ENCODE measurements at regions not wholly inside any gene's neighbourhood (a gene's known extent, or its start where the extent isn't known, plus 50 kb on each side); places are given as distances from the start of the nearest gene placed in this dataset.

DNA sequence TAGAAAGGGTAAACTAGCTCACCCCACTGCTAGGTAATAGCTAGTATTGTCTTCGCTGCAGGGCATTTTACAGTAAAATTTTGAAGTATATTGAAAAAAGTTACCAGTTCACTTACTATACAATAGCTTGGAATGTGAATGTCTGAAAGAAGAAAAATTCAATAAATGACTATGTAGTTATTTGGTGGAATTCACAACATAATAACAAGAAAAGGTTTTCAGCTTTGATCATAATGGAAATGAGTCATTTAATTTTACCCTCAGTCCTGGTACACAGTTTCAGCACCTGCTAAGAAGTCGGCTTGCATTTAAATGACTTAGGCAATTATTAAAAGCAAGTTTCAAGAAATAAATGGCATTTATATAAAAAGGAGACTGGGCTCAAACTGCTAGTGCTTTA lies 90.4 kb downstream of the NUP35 start:
- no peak for DNase-seq (ENCODE audit: low spot score)

DNA sequence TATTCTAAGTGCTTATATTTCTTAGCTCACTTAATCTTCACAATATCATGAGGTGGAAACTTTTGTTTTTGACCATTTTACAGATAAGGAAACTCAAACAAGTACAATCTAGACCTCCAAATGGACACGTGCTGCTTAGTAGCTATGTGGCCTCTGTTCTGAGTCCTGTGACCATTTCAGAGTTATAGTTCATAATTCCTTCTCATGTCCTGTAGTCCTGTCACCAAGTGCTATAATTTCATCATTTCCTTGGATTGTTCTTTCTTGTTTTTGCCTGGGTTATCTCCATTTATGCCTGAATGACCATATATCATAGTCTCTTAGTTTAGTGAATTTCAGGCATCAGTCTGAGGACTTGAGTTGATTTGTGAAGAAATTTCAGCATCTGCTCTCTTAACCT lies 91.7 kb downstream of the NUP35 start:
- DNase-seq (ENCODE audit: low spot score): no peak

DNA sequence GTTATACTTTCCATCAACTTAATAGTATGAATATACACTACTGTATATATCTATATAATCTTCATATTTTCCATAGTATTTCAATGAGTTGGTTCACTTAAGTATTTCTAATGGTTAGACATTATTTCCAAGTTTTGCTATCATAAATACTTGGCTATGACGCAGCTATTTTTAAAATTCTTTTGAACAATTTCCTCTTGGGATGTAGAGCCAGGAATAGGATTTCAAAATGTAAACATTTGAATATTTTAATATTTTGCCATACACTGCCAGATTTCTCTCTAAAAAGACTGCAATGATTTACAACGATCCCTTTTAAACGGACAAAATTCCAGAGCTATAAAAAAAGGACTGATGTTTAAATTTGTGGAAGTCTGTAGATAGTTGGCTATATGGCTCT lies 95.6 kb downstream of the NUP35 start:
- no peak for DNase-seq (ENCODE audit: low spot score)

DNA sequence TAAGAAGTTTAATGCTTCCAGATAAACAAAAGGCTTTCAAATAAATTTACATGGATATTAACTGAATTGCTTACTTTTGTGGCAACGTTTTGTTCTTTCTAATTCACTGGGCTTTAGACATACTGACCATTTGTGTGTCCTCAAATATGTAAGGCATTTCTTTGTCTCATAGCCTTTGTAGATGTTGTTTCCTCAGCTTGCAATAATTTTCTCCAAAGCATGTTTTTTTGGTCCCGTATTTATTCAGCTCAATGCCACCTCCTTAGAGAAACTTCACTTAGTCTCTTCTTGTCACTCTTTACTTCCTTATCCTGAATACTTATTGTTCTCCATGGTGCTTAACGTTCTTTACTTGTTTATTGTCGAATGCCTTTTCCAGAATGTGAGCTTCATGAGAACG lies 98.5 kb downstream of the NUP35 start:
- DNase-seq (ENCODE audit: low spot score): no peak

DNA sequence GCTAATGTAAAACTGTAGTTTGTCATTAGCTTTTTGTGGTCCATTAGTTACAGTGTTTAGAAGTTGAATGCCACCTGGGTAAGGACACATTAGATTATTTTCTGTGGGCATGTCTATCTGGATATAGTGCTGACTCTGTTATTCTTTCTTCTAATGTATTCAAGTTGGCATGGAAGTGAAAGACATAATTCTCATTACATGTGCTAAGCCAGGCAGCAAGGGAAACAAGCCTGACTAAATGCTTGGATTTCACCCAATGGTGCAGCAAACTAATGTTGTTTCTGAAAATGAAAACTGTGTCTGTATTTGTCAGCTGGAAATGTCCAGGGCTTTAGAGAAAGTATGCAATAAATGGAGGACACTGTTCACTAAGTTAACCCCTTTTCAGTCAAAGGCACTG lies 100.7 kb downstream of the NUP35 start:
- DNase-seq (ENCODE audit: low spot score): no peak

DNA sequence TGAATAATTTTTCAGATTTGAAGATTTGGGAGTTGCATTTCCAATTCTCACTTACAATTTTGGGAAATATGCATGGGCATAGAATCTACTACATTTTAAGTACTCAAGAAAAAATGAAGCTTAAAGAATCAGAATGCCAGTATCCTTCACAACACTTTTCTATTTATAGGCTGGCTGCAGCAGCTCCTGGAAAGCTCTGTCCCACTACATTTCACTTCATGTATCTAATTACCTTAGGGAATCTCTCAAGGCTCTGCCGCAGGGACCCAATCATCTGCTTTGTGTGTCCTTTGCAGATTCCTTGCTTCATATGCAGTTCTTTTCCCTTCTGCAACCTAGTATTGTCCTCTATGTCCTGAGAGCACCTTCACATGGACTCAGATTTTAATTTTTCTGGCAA lies 102.9 kb downstream of the NUP35 start:
- no peak for DNase-seq (ENCODE audit: low spot score)

DNA sequence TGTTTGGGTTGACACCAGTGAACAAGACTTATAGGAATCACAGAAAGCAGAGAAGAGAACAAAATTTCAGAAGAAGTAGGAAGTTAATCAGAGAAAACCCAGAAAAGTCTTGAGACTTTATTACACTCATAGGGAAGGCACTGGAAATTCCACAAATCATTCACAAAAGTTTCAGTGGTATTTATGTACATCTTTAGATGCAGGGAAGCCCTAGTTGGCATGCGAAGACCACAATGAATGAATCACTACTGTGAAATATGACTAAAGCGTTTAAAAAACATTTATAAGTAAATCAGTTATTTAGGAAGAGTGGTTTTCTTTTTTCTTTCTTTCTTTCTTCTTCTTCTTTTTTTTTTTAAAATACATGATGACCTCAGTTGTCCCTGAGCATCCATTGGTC lies 105.1 kb downstream of the NUP35 start:
- no peak for DNase-seq (ENCODE audit: low spot score)

DNA sequence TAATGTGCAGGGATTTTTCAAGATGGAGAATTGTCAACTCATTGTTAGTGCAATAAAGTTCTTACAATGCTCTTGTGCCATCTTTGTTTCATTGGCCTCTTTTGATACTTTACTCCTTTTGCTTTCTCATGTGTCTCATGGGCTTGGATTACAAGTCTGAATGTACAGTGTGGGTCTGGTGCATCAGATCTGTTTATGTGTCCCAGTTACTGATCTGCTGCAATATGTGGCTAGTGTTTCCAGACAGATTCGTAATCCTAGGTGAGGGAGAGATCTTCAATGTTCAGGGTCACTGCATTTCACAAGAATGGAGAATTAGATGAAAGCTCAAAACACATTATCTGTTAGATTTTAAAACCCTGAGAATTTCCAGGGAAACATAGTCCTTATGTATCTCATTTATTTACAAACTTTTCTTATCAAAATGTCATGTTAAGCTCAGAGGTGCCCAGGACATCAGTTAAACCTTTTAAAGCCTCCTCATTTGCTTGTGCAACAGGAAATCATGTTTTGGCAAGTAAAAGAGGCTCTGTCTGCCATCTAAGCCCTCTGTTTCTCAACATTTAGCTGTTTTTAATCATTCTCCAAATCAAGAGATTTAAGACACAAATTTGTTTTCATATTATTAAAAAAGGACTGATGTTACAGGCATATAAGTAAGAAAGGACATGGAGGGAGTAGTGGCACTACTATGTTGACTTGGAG lies 108.1 kb downstream of the NUP35 start:
- DNase-seq (ENCODE audit: low spot score): no peak

DNA sequence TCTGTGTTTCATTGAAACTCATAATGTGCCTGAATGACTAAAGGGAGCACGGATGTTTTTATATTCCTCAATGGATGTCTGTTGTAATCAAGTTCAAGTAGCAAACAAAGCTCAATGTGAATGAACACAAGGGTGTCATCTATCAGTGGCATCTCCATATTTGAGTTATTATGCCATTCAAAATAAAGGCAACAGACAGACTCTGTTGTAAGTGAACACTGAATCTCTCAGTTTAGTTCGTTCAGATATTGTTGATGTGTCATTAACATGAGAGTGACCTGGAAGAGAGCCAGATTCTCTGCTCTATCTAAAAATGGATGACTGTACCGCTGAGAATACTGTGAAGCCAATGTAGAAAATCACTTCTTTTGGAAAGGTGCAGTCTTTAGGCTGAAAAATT lies 118.7 kb downstream of the NUP35 start:
- no peak for DNase-seq (ENCODE audit: low spot score)

DNA sequence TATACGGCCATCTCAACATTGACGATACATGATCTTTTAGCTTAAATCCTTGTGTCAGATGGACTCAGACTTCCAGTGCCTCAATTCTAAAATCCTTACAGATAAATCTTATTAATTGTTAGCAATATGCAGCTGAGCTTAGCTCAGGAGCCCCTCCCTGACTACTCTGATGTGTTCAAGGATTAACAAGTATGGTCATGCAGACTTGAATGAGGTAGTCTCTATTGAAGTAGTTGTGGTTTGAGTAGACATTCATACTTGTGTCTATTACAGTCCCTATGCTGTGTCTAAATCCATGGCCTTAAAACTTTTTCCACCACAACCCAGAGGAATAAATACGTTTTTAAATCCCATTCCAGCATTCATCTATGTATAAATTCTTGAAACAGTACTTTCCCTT lies 119.5 kb downstream of the NUP35 start:
- DNase-seq (ENCODE audit: low spot score): no peak

DNA sequence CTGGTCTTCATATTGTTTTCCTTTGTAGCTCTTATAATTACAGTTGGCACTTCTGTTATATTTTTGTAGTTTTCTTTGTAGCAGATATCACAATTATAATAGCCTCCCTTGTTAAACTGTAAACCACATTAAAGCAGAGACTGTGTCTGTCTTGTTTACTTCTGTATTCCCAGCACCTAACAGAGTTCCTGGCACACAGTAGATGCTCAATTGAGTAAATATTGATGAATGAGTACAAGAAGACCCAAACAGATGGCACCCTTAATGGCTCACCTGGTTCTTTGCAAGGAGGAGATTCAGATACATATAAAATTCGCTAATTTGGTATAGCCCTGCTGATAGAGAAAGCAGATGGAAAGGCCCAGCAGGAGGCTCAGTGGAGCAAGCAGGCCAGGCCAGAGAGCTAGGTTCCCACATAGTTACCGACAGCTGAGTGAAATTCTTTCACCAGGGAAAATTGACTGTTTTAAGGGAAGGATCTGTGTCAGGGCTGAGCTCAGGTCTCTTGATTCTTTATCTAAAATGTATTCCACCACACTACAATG lies 120.1 kb downstream of the NUP35 start:
- DNase-seq (ENCODE audit: low spot score): peak; percentile 95

DNA sequence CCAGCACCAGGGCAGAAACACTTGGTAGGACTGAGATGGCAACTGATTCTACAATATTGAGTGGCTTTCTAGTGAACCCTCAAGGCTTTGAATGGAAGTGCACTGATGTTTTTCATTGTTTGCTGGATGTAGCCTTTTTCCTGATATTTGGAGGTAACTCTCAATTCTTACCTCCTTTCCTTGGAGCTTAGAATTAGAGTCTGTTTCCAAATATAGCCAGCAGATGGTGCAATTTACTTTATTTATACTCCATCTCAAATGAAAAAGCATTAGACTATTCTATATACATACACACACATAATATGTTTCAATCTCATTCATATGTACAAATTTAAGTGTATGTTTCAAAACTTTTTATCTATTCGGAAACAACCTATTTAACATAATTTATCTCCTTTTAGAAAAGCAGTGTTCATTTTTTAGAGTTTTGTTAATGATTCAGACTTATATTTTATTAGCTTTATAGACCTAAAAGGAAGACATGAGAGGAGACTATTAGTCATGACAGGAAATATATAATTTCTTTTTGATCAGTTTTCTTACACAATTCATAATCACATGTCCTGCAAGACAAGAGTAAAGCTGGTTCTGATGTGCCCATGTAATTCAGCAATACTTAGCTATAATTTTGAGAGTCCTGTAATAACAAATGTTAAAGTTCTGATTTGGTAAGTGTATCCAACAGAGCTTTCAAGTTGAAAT lies 124.8 kb downstream of the NUP35 start:
- DNase-seq (ENCODE audit: low spot score): peak; percentile 68

DNA sequence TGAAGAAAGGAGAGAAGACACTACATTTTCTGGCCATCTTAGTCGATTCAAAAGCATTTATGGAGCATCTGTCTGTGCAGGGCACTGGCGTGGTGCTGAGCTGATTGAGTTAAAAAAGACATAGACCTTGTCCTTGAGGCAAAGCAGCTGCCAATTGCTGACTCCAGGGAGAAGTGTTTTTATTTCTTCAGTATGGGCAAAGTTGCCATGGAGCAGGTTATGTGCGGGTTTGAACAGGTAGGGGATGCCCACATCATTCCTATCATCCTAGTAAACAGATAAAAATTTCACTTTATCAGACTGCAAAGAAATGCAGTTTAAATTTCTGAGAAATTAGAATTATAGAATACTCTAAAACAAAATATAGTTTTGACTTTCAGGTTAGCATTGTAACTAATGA lies 125.8 kb downstream of the NUP35 start:
- DNase-seq (ENCODE audit: low spot score): no peak

DNA sequence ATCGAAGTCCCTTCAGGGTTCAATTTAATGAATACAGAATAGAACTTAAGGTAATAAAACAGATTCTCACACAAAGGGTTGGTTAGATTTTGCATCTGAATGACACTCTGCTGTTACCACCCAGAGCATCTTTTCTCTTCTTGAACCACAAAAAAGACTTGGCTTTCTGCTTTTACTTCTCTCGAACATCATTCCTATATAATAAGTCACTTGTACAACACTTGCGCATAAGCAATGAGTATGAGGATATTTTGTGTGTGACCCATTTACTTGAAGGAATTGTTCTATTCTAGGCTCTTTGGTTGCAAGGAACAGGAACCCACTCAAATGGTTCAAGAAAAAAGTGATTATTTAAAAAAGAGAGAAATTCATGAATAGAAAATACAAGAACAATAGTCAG lies 126.2 kb downstream of the NUP35 start:
- DNase-seq (ENCODE audit: low spot score): no peak

DNA sequence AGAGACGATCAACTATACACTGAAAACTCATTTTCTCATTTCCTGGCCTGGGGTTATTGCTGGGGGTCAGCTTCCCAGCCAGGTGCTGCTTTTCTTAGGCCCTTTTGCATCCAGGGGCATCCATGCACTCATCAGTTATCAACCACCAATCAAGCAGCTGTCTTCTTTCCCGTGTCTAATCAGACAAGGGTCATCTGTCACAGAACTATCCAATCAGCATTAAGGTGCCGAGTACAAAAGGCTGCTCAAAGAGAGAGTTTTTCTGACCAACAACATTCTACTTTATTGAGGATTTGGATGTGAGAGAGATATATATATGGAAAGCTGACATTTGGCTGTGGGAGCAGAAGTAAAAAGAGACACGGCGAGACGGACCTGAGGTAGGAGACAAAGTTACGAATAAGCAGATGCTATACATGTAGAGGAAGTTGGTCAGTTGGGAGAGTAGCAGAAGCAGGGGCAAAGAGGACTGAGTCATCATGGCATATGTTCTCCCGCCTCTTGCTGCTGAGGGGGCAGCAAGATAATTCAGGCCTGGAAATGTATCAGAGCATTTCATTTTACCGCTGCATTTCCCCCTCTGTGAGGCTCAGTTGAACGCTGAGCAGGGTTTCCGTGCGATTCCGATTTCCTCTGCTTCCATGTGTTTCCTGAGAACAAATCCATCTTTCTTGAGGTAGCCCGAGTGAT lies 129.3 kb downstream of the NUP35 start:
- no peak for DNase-seq (ENCODE audit: low spot score)

DNA sequence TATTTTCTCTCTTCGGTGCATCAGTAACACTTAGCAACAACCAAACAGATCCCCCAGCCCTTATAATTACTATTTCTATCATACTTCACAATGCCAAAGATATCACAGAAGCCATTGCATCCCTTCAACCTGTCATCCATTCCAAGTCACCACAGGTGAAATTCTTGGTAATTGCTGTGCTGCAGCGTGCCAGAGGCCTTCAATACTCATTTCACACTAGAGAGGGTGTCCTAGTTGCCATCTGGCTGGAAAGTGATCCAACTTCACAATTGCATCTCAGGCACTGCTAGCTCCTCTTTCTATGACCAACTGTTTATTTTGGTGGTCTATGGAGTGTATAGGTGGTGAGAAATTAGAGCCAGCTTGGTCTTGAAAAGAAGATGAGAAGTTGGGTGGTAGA lies 131.2 kb downstream of the NUP35 start:
- peak; percentile 93 for DNase-seq (ENCODE audit: low spot score)

DNA sequence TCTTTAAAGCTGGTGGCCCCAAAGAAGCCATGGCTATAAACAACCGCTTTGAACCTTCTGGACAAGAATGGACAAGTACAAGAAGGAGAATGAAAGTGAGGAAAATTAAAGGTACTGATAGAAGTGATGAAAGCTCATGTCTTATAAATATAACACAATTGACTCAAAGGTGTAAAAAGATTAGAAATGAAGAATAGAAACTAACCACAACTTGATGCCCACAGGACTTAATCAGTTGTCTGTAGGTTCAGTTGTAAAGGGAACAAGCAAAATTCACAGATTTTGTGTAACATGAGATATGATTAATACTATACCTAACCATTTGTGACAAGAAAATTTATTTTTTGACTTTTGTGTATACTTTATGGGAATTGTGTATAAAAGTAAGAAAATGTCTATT lies 135.7 kb downstream of the NUP35 start:
- DNase-seq (ENCODE audit: low spot score): no peak

DNA sequence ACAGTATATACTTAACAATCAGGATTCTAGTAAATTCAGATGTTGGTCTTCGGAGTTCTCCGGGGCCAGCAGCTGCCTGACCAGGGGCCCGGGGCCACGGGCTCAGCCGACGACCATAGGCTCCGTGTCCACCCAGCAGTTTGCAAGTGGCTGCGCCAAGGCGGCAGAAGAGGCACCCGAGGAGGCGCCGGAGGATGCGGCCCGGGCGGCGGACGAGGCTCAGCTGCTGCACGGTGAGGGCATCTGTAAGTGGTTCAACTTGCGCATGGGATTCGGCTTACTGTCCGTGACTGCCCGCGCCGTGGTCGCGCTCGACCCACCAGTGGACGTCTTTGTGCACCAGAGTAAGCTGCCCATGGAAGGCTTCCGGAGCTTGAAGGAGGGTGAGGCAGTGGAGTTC lies 136.3 kb downstream of the NUP35 start:
- DNase-seq (ENCODE audit: low spot score): no peak

DNA sequence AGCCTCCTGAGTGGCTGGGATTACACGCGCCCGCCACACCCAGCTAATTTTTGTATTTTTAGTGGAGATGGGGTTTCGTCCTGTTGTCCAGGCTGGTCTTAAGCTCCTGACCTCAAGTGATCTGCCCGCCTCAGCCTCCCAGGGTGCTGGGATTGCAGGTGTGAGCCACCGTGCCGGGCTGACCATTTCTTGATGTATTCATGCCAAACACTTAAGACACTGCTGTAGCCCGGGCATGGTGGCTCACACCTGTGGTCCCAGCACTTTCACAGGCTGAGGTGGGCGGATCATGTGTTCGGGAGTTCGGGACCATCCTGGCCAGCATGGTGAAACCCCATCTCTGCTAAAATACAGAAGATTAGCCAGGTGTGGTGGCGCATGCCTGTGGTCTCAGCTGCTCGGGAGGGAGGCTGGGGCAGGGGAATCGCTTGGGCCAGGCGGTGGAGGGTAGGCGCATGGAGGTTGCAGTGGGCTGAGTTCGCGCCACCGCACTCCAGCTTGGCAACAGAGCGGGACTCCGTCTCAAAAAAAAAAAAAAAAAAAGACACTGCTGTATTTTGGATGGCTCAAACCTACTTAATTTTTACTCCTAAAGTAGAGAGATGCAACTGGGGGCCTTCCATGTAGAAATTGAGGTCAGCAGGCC lies 140.8 kb downstream of the NUP35 start:
- no peak for DNase-seq (ENCODE audit: low spot score)

DNA sequence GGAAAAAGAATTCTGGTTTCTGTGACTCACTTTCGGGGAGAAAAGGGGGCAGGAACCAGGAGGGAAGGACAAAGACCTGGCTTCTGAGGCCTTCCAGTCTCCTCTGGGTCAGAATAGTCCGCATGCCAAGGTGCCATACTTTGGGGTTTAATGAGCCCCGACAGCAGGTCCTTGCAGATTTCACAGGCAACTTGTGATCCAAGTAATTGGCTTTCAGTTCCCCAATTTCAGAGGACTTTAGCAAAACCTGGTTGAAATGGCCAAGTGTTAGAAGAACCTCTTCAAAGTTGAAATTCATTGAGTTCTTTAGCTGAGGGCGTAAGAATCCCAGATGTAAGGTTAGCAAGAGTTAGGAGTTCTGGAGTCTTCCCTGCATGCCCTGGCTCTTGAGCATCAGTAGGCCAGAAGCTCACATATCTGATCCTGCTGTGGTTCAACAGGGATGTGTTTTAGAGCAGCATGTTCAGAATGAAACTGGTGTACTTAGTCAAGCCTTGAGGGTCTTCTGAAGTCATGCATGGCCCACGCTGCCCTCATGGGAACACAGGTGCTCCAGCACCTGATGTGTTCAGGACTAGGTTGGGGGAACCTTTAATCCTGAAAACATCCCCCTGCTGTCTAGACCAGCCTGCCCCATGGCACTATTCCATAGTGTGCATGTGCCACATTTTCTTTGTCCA lies 143.0 kb downstream of the NUP35 start:
- no peak for DNase-seq (ENCODE audit: low spot score)

DNA sequence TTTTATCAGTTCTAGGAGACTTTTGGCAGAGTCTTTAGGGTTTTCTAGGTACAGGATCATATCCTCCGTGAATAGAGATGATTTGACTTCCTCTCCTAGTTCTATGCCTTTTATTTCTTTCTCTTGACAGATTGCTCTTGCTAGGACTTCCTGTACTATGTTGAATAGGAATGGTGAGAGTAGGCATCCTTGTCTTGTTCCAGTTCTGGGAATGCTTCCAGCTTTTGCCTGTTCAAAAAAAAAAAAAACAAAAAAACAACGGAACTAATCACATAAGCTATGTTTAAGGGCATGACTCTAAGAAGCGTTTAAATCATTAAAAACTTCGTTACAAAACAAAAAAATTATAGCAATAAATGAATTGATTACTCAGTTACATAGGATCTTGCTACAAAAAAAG lies 145.7 kb downstream of the NUP35 start:
- DNase-seq (ENCODE audit: low spot score): peak; percentile 69

DNA sequence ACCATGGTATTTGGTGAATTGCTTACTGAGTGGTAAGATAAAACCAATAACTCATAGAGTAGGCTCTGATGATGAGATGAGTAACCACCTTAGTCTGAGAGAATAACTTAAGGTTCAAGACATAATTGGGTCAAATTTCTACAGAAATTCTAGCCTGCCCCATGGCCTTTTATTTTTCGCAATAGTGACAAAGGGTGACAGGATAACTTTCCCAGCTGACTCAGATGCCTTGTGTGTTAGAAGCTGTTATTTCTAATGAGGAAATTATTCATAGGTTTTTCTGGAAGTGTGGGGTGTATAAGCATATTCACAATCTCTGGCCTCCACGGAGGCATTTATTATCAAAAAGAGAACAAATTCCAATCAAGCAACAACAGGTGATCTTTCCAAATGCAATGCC lies 159.0 kb downstream of the NUP35 start:
- no peak for DNase-seq (ENCODE audit: low spot score)
